Frontal cortex (tissue), 3 donors: ENCODE measurements at regions not wholly inside any gene's neighbourhood (a gene's known extent, or its start where the extent isn't known, plus 50 kb on each side); places are given as distances from the start of the nearest gene placed in this dataset.

Experiments
- DNase-seq, 2 donors: peaks; one replicate each; pipeline ENCODE4 v3.0.0; 2012; ENCODE audit warnings: low spot score in 2 of 2
- FAIRE-seq: peaks from 2 replicates; lab custom pipeline; 2012; peaks lifted over from hg19 to GRCh38; lab: Jason Lieb, UNC
- donor health status: control.
- donor health status: control.
- donor health status: control.

GRCh38 chr14:61939776-61940175 is 177.6 kb downstream of the SNAPC1 start:
- no peak for FAIRE-seq
- DNase-seq = no peak

GRCh38 chr14:61940666-61941420 is 178.6 kb downstream of the SNAPC1 start:
- DNase-seq = no peak
- no peak for FAIRE-seq

- FAIRE-seq (no peak), DNase-seq (no peak)
Measured at GRCh38 chr14:61941421-61942150, 179.4 kb downstream of the SNAPC1 start.

GRCh38 chr14:61948376-61948775 is 186.2 kb downstream of the SNAPC1 start:
- FAIRE-seq (no peak), DNase-seq (no peak)

- FAIRE-seq = no peak
Measured at GRCh38 chr14:61950340-61950739, 188.1 kb downstream of the SNAPC1 start.

GRCh38 chr14:61953602-61954001 is 191.4 kb downstream of the SNAPC1 start:
- DNase-seq (no peak), FAIRE-seq (no peak)

More at GRCh38 chr14:61950340-61950739, 188.1 kb downstream of the SNAPC1 start:
- DNase-seq = no peak

GRCh38 chr14:61954306-61954705 is 192.1 kb downstream of the SNAPC1 start:
- DNase-seq (no peak), FAIRE-seq (no peak)

- FAIRE-seq = no peak
- DNase-seq = no peak
Measured at GRCh38 chr14:61956517-61956916, 194.3 kb downstream of the SNAPC1 start.

- DNase-seq (no peak), FAIRE-seq (no peak)
Measured at GRCh38 chr14:61959348-61959747, 197.1 kb downstream of the SNAPC1 start.

GRCh38 chr14:61961369-61961768 is 199.1 kb downstream of the SNAPC1 start:
- FAIRE-seq = no peak
- DNase-seq = no peak

- FAIRE-seq (no peak), DNase-seq (no peak)
Measured at GRCh38 chr14:61963926-61964325, 201.7 kb downstream of the SNAPC1 start.

GRCh38 chr14:61965030-61965745 is 203.0 kb downstream of the SNAPC1 start:
- FAIRE-seq = no peak

GRCh38 chr14:61968207-61968606 is 206.0 kb downstream of the SNAPC1 start:
- no peak for DNase-seq
- FAIRE-seq = no peak

More at GRCh38 chr14:61965030-61965745, 203.0 kb downstream of the SNAPC1 start:
- DNase-seq = no peak

- no peak for FAIRE-seq
- no peak for DNase-seq
Measured at GRCh38 chr14:61972711-61973110, 210.5 kb downstream of the SNAPC1 start.

- no peak for FAIRE-seq
- no peak for DNase-seq
Measured at GRCh38 chr14:61973981-61974380, 211.8 kb downstream of the SNAPC1 start.

GRCh38 chr14:61977217-61977616 is 215.0 kb downstream of the SNAPC1 start:
- DNase-seq (no peak), FAIRE-seq (no peak)

- FAIRE-seq = no peak
- DNase-seq = no peak
Measured at GRCh38 chr14:61988240-61988639, 226.0 kb downstream of the SNAPC1 start.

- DNase-seq (no peak), FAIRE-seq (no peak)
Measured at GRCh38 chr14:61992139-61992538, 229.9 kb downstream of the SNAPC1 start.

GRCh38 chr14:61992926-61993325 is 230.7 kb downstream of the SNAPC1 start:
- no peak for DNase-seq

GRCh38 chr14:61994589-61994988 is 232.4 kb downstream of the SNAPC1 start:
- DNase-seq = no peak
- FAIRE-seq = no peak

More at GRCh38 chr14:61992926-61993325, 230.7 kb downstream of the SNAPC1 start:
- no peak for FAIRE-seq

- no peak for DNase-seq
- no peak for FAIRE-seq
Measured at GRCh38 chr14:61996753-61997152, 234.5 kb downstream of the SNAPC1 start.
